ENCODE measurements at regions not wholly inside any gene's neighbourhood (a gene's known extent, or its start where the extent isn't known, plus 50 kb on each side); places are given as distances from the start of the nearest gene placed in this dataset.

DNA sequence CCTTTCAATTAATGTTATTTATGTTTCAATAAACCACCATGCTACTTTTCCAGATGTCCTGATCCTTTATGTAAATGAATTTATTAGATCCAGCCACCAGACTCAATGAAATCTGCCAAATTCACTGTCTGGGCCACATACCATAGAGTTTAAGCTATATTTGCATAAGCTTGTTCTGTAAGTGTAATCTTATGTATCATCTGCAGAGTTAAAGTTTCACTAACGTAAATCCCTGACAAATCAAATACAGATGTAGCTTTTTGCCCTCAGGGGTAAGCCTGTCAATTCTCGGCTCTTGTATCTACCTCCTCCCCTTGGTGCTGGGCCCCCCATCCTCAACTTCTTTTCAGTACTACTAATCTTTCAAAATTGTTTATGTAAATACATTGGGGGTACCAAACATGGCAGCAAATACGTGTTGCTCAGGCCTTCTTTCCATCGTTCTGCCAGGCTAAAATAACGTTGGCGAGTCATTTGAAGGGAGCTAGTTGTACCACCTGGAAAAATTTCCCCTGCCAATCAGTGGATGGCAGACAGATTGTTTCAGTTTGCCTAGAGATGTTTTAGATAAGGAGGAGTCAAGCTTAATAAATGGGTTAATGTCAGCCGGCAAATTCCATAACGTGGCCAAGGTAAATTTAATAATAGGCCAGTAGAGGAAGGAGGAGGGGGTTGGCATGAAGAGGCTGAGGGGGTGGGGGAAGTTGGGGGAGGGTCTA is 79.6 kb downstream of the RPS12 start:
- TF ChIP-seq EZH2phosphoT487 (IDR thresholded peaks at IDR 0.05; ENCODE audit: borderline replicate concordance) = no peak
- no peak for TF ChIP-seq CTCF (conservative IDR thresholded peaks at IDR 0.05; ENCODE audit: low read length)
- Histone ChIP-seq H3F3A (ENCODE audit: low read depth) (no peaks in the 10 kb centered on the region), H4K20me1 (ENCODE audit: insufficient read depth, low read length, poor library complexity, severe bottlenecking) (no peaks in the 10 kb centered on the region), H3K4me2 (ENCODE audit: low read depth, low read length, poor library complexity, severe bottlenecking) (no peak overlapping the region), H3K36me3 (ENCODE audit: insufficient read depth, low read length) (no peaks in the 10 kb centered on the region), H3K9me3 (ENCODE audit: insufficient read depth, low read depth, low read length) (no peaks in the 10 kb centered on the region), H3K9me2 (replicated peaks; ENCODE audit: low read depth, low read length) (no peaks in the 10 kb centered on the region), H3K9ac (ENCODE audit: low read depth, low read length, poor library complexity, severe bottlenecking) (no peak overlapping the region), H3K27me3 (ENCODE audit: insufficient read depth, low read length, poor library complexity, severe bottlenecking) (no peaks in the 10 kb centered on the region), H3K4me1 (ENCODE audit: insufficient read depth, low read length, poor library complexity, severe bottlenecking) (no peaks in the 10 kb centered on the region), H2AFZ (ENCODE audit: low read length) (no peak overlapping the region), H3K4me3 (ENCODE audit: low read length, poor library complexity, severe bottlenecking) (no peak overlapping the region), H3K79me2 (ENCODE audit: insufficient read depth, low read length) (no peaks in the 10 kb centered on the region)

DNA sequence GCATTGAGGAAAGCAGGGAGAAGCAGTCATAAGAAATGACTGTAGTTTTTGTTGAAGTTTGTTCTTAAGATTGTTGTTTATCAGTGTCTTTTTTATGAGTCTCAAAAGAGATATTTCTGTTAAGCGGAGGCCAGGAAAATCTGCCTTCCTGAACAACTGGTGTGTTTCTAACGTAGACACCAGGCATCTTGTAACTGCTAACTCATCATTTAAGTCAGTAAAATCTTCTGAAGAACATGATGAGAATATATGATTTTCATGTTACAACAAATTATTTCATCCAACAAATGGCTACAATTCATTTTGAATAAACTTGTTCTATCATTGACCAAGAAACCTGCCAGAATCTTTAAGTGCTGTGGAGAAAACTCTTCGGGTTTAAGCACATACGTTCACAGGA is 84.0 kb downstream of the RPS12 start:
- Histone ChIP-seq H3K79me2 (ENCODE audit: insufficient read depth, low read length) (no peaks in the 10 kb centered on the region), H3K9me2 (replicated peaks; ENCODE audit: low read depth, low read length) (no peaks in the 10 kb centered on the region; the same call in 1 of the 2 replicates), H3K4me2 (ENCODE audit: low read depth, low read length, poor library complexity, severe bottlenecking) (no peak overlapping the region), H3K9ac (ENCODE audit: low read depth, low read length, poor library complexity, severe bottlenecking) (no peak overlapping the region), H3K4me3 (ENCODE audit: low read length, poor library complexity, severe bottlenecking) (no peak overlapping the region), H3K4me1 (ENCODE audit: insufficient read depth, low read length, poor library complexity, severe bottlenecking) (no peaks in the 10 kb centered on the region), H3K9me3 (ENCODE audit: insufficient read depth, low read depth, low read length) (no peaks in the 10 kb centered on the region), H3K27me3 (ENCODE audit: insufficient read depth, low read length, poor library complexity, severe bottlenecking) (no peaks in the 10 kb centered on the region), H4K20me1 (ENCODE audit: insufficient read depth, low read length, poor library complexity, severe bottlenecking) (no peaks in the 10 kb centered on the region), H3F3A (ENCODE audit: low read depth) (no peaks in the 10 kb centered on the region), H3K36me3 (ENCODE audit: insufficient read depth, low read length) (no peaks in the 10 kb centered on the region), H2AFZ (ENCODE audit: low read length) (no peak overlapping the region)
- TF ChIP-seq CTCF (conservative IDR thresholded peaks at IDR 0.05; ENCODE audit: low read length) (no peak), EZH2phosphoT487 (IDR thresholded peaks at IDR 0.05; ENCODE audit: borderline replicate concordance) (no peak)

DNA sequence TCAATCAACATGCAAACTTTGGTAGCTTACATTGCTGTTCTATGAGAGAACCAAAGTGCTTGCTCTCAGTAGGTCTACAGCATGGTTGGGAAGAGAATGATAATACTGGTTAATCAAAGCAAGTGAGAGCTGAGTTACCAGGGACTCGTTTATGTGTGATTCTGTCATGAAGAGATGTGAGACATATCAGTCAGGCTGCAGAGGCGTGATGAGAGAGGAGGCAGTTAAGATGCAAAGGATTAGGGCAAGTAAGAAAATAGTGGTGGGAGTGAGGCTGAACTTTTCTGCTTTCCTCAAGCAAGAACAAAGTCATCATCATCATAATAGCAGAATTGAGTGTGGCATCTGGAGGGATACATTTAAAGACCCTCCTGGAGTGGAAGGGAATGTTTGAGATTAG is 86.5 kb downstream of the RPS12 start:
- no peak for TF ChIP-seq CTCF (conservative IDR thresholded peaks at IDR 0.05; ENCODE audit: low read length)
- TF ChIP-seq EZH2phosphoT487 (IDR thresholded peaks at IDR 0.05; ENCODE audit: borderline replicate concordance) = no peak
- H3K4me1 ChIP-seq (ENCODE audit: insufficient read depth, low read length, poor library complexity, severe bottlenecking) = no peaks in the 10 kb centered on the region
- no peaks in the 10 kb centered on the region for H3K9me3 ChIP-seq (ENCODE audit: insufficient read depth, low read depth, low read length)
- H3K9ac ChIP-seq (ENCODE audit: low read depth, low read length, poor library complexity, severe bottlenecking) = no peak overlapping the region
- no peak overlapping the region for H2AFZ ChIP-seq (ENCODE audit: low read length)
- no peak overlapping the region for H3K4me2 ChIP-seq (ENCODE audit: low read depth, low read length, poor library complexity, severe bottlenecking)
- H3F3A ChIP-seq (ENCODE audit: low read depth) = no peaks in the 10 kb centered on the region
- H3K4me3 ChIP-seq (ENCODE audit: low read length, poor library complexity, severe bottlenecking) = no peak overlapping the region
- no peaks in the 10 kb centered on the region for H3K79me2 ChIP-seq (ENCODE audit: insufficient read depth, low read length)
- no peaks in the 10 kb centered on the region for H4K20me1 ChIP-seq (ENCODE audit: insufficient read depth, low read length, poor library complexity, severe bottlenecking)
- H3K27me3 ChIP-seq (ENCODE audit: insufficient read depth, low read length, poor library complexity, severe bottlenecking) = no peaks in the 10 kb centered on the region
- H3K9me2 ChIP-seq (replicated peaks; ENCODE audit: low read depth, low read length) = no peaks in the 10 kb centered on the region; the same call in 1 of the 2 replicates
- H3K36me3 ChIP-seq (ENCODE audit: insufficient read depth, low read length) = no peaks in the 10 kb centered on the region

Data from Loucy (cell line).